ELF-1 (cell line): ENCODE measurements at regions not wholly inside any gene's neighbourhood (a gene's known extent, or its start where the extent isn't known, plus 50 kb on each side); places are given as distances from the start of the nearest gene placed in this dataset.

Experiments used
- DNase-seq: peaks from one replicate; pipeline ENCODE4 v3.0.0-alpha.2; 2016; ENCODE audit warnings: low read depth, low spot score

DNA sequence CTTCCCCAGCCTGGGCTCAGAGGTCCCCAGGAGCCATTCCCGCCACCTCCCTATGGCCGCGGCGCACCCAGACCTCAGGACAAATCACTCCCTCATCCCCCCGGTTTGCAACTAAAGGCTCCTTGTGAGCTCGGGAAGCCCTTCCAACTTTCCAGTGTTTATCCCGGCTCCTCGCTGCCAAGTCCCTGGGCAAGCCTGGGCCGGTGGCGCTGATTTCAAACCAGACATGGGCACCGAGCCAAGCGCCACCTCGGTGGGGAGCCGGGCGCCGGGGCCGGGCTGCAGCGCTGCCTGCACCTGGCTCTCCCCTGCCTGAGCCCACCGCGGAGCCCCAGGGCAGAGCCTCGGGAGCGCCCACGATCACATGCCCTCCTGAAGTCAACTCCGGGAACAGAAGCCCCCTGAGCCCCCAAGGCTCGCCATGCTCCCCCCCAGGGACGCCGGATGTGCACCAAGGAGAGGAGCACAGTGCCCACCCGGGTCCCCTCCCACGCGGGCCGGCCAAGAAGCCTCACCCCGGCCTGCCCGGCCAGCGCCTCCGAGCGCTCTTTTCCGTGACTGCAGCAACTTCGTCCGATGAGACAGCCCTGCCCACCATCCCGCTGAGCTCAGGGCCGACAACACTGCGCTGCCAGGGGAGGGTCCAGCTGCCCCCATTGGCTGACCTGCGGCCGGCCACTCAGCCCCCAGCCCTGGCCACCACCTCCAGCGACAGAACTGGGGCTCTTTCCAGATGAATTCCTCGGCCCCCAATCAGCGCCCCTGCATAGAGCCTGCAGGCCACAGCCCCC is 50.0 kb downstream of the NCOR2 start:
- DNase-seq = no peak

DNA sequence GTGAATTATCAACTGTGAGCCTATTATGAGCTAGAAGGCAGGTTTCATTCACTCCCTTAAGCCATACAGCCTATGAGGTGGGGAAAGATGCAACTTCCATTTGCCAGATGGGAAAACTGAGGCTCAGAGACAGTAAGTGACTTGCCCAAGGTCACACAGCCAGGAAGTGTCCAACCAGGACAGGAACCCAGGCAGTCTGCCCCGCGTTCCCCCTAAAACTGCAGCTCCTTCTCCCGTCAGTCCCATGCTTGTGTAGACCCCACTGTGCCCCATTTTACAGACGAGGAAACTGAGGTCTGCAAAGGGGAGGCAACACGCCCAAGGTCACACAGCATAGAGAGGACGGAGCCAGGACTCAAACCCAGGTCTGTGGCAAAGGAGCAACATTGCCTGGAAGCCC is 50.6 kb downstream of the NCOR2 start:
- DNase-seq = no peak

DNA sequence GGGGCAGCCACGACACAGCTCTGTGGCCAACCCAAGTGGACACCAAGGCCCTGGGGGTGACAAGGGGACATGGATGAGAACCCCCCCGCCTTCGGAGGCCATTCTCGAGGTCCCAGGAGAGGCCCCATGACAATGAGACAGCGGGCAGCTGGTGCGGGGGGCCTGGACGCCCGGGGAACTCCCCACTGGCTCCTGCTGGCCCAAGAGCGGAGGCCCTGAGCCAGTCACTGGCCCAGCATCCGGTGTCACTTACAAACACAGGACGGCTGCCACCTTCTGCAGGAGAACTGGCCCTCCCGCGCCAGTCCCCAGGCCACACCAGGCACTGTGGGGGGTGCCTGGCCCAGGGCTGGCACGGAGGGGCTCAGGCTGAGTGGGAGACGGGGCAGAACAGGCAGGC is 51.4 kb downstream of the NCOR2 start:
- DNase-seq = no peak

DNA sequence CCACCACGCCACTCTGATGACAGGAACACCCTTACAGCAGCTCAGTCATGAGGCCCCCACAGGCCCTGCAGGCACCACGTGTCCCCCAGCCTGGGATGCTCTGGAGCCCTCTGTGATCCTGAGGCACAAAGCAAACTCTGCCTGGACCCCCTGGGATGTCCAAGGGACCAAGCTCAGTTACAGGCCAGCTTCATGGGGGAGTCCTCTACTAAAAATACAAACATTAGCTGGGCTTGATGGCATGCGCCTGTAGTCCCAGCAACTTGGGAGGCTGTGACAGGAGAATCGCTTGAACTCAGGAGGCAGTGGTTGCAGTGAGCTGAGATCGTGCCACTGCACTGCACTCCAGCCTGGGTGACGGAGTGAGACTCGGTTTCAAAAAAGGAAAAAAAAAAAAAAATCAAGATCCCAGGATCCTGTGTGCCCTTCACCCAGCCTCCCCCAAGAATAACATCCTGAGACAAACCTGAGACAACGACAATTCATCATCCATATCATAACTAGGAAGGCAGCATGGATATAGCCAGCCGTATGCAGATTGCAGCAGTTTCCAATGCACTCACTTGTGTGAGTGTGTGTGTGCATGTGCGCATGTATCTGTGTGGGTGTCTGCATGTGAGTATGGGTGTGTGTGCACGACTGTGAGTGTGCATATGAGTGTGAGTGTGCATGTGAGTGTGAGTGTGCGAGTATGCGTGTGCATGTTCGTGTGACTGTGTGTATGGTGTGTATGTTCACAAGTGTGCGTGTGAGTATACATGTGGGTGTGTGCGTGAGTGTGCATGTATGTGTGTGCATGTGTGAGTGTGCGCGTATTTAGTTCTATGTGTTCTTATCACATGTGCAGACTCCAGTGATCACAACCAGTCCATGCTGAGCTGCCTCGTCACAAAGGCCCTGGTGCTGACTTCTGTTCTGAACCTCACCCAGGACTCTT is 52.1 kb downstream of the NCOR2 start:
- DNase-seq = no peak

DNA sequence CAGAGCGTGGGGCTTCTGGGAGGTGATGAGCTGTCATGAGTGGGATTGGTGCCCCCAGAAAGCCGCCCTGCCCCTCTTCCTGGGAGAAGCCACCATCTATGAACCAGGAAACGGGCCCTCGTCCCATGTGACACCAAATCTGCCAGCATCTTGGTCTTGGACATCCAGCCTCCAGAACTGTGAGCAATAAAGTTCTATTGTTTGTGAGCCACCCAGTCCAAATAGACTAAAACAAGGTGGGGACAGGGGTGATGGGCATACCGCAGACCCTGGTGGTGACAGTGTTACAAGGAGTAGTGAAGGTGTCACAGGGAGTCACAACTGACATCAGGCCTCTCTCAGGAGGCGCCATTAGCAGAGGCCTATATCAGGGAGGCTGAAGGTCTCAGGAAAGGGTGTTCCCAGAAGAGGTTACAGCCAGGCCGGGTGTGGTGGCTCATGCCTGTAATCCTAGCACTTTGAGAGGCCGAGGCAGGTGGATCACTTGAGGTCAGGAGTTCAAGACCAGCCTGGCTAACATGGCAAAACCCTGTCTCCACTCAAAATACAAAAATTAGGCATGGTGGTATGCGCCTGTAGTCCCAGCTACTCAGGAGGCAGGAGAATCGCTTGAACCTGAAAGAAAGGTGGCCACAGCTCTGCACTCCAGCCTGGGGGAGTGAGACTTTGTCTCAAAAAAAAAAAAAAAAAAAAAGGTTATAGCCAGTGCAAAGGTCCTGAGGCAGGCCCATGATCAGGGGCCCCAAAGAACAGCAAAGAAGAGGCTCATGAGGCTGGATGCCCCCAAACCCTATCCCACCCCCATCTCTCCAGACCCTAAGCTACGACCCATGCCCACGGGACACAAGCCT is 53.0 kb downstream of the NCOR2 start:
- DNase-seq = no peak

DNA sequence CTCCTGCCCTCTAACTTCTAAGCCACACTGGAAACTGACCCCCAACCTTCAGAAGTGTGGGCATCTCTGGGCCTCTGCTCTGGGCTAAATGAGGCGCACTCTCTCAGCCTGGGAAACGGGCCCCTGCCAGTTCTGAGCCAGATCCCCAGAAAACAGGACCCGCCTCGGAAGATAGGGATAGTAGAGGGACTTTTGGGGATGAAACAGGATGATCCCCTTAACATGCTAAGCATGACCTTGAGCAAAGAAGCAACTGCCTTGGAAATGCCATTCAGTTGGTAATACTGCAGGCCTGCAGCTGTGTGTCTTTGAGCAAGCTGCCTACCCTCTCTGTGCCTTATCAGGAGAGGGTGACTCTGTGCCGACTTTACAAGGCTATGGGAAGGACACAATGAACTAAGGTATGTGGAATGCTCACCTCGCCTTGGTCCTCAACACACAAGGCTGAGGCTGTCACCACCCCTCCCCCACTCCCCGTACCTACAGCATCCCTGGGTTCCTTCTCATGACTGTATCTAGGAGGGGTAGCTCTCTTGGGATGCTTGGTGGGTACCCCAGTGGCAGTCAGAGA is 54.0 kb downstream of the NCOR2 start:
- DNase-seq = peak; percentile 76

DNA sequence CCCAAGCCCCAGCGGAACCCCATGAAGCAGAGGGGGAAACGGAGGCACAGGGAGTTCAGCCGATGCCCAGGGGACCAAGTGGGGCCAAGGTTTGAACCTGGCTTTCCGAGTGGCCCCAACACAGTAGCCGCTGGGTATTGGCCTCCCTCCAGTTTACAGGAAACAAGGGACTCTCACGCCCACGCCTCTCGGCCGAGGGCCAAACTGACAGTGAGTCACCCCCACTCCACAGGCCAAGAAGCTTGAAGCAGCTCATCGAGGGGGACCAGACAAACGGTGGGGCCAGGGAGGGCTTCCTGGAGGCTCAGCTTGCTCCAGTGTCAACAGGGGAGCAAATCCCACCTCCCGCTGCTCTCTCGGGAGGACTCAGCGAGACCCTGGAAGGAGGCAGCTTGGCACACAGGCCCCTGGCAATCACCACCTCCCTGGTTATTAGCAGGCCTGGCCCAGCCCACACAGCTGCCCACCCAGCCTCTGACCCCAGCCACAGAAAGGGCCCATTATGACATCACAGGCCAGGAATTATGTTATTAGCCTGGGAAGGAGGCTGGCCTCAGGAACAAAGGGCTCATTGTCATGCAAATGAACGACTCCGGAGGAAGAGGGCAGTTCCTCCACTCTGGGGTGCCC is 54.6 kb downstream of the NCOR2 start:
- peak; percentile 93 for DNase-seq

DNA sequence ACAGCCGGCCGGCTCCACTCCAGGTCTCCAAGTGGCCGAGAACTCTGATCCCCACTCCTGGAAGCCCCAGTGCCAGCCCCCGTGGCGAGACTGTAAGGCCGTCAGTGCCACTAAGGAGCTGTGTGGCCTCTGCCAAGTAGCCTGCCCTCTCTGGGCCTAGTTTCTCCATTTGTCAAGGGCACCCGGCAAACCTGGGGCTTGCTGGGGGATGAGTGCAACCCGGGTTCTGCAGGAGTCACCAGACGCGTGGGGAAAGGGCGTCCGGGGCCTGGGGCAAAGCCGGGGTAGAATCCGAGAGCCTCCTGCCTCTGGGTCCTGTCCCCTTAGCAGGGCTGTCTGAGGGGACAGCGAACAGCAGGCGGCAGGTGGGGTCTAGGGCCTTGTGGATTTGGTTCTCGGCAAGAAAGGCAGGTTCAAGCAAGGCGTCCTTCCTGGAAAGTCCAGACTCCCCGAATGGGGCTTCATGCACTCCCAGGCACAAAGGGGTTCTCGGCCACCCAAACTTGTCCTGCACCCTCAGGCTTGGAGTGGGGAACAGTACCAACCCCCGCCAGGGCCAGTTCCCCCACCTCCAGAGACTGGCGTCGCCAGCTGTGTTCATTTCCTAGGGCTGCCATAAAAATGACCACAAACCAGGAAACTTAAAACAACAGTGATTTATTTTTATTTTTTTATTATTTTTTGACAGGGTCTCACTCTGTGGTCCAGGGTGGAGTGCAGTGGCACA is 56.0 kb downstream of the NCOR2 start:
- no peak for DNase-seq

DNA sequence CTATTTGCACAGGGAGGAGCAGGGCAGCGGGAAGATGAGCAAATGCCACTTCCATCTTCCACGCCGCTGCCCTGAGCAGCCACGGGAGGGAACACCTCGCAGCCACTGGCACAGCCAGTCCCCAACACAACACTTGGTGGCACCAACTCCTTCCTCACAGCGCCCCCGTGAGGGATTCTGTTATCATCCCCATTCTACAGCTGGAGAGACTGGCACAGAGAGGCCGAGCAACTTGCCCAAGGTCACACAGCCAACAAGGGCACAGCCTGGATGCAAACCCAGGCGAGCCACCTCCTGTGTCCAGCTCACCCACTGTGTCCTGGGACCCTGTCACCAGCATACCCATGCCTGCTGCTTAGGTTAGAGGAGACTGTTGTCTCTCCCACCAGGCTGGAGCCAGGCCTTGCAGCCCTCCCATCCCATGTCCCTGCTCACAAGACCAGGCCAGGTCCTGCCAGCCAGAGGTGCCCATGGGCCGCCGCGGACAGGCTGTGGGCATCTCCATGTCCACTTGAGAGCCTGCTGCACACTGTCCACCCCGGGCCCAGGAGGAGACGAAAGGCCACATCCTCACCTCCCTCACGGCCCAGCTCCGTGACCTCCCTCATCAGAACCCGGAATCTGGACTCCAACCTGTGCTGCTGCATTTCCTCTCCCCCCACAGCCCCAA is 57.0 kb downstream of the NCOR2 start:
- no peak for DNase-seq

DNA sequence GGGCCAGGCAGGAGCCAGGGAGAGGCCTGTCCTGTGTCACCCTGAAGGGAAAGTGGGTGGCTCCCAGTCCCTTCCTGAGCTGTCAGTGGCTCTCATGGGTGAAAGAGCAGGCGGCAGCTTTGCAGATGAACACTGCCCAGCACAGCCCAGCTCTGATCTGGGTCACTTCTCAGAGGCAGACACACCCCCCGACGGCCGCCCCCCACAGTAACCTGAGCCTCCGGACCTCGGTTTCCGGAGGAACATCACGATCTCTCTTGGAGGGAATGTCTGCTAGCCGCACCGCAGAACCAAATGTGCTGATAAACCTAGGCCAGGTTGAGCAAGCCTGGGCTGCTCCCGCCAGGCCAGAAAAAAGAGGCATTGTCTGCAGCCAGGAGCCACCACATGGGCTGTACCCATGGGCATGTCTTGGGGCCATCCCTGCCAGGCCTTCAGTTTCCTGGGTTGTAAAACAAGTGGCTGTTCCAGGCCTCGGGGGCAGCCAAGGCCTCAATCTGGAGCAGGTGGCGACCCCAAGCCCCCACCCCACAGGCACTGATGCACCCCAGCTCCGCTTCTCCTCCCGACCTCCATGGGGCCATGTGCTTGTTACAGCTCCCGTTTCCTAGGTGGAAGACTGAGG is 57.6 kb downstream of the NCOR2 start:
- DNase-seq = no peak

DNA sequence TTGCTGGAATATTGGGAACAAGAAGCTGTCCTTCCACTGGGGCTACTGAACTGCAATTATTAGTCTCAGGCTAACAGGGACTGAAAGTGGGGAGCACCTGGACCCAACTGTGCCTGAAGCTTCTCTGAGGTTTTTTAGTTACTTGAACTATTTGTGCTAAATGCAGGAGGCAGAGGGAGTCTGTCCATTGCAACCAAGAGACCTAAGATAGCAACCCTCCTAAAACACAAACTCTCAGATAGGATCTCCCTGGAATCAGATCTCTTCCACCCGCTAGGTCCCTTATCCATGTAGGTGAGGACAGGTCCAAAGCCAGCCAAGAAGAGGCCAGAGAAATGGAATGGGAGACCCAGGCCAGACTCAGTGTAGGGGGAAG is 58.1 kb downstream of the NCOR2 start:
- no peak for DNase-seq

DNA sequence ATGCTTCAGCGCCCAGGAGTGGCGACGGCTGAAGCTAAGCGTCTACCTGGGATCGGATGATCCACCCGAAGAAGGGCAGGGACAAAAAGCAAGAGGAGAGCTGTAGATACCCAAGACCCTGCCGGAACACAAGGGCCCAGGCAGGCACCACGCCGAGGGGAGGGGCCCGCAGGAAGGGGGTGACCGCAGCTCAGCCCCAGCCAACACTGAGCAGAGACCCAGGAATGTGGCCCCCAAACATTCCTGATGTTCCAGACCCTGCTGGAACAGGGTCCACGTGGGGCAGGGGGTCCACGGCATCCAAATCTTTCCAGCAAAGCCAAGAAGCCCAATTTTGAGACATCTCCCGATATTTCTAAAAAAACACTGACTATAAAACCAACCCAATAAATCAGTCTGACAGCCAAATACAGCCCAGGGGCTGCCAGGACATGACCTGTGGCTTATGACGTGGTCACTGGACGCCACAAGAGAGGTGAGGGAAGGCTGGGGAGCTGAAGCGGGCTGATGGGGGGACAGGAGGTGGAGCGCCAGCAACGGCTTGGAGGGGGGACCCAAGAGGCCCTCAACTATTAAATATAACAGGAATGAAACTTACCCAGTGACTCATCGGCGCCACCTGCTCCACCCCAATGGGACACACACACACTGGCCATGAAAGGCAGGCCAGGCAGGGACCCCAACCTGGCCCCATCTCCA is 58.9 kb downstream of the NCOR2 start:
- no peak for DNase-seq

DNA sequence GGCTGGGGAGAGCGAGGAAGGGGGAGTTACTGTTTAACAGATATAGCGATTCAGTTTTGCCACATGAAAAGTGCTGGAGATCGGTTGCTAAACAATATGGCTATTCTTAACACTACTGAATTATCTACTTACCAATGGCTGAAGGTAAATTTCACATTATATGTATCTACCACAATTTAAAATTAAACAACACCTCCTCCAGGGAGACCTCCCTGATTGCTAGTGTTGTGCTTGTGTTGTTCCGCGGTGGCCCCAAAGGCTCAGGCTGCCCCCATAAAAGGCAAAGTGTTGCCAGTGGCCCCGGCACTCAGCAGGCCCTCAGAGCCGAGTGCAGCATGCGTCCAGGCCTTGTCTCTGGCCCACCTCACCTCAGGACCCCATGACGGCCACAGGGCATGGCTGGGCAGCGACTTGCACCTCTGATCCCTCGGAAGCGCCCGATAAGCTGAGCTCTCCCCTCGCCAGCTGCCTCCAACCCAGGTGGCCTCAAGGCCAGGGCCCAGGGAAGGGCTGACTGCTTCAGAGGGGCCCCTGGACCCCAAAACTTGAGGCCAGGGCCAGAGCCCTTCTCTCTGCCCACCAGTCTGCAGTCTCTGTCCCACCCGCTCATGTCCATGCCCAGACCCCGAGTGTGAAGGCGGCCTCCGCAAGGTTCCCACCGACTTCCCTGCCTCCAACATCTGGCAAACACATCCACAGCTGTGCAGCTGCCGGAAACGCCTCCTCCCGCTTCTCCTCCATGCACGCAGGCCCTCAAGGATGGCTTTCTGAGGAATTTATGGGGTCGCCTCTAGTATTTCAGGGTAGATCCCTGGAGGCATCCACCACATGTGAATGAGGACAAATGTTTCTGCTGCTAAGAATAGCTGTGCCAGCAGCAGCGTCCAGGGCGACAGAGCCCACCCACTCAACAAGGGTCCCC is 60.0 kb downstream of the NCOR2 start:
- no peak for DNase-seq

DNA sequence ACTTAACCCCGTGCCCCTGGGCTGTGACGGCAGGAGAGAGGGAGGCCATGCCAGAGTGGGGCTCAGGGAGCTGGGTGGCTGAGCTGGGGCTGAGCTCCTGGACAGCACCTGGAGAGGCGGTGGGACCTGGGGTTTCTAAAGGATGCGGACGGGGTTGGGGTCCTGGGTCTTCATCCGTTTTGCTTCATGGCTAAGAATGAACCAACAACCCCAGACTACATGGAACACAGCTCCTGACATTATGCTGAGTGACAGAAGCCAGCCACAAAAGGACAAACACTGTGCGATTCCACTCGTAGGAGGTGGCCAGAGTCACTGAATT is 60.6 kb downstream of the NCOR2 start:
- no peak for DNase-seq

DNA sequence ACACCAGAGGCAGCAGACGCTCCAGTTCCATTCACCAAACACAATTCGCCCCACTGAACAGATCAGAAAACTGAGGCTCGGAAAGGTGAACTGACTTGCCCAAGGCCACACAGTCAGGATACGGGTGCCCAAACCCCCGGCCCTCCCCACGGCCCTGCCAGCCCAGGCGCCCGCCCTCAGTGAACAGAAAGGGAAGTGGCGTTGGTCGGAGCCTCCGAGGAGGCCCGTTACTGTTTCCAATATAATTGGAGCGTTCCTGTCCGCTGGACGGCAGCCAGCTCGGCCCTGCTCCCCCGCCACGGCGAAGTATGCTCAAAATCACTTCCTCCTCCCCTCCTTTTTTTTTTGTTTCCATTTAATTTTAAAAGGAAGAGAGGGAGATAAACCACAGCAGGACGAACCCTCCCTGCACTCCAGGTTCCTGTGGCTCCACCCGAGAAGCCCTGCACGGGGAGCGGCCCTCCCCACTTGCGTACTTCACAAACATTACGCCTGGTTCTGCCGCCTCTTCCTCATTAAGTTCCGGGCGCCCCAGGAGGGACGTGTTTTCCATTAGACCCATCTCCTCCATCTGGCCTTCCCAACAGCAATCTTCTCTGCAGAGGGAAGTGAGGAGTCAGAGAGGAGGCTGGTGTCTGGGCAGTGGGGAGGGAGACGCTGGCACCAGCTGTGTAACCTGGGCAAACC is 61.1 kb downstream of the NCOR2 start:
- no peak for DNase-seq

DNA sequence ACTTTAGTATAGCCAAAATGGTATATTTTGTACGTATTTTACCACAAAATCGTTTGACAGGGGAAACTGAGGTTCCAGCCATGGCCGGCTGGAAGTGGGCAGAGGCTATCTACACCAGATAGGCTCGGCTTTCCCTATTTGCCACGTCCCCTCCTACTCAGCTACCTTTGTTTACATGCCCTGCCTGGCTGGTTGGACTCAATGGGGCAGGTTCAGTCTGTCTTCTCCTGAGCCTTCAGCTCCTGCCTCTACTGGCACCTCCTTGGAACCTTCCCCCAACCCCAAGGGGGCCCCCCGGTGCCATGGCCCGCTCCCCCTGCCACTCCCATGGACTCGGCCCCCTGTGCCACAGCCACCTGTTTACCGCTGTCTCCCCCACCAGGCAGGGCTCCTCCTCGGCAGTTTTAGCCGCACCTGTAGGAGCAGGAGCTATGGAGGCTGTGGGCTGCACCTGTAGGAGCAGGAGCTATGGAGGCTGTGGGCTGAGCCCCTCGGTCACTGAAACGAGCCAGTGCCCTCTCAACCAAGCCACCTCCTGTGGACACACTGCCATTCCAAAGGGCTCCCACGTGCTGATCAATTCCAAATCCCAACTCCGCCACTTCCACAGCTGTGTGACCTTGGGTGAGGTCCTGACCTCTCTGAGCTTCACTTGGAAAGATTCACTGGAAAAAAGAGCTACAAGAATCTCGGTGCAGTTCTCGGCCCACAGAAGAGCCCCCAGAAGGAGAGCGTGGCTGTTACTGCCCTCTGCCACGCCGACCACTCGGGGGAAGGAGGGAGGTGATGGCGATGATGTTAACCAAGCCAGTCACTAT is 62.2 kb downstream of the NCOR2 start:
- no peak for DNase-seq
